BLaER1 treated with 17β-estradiol and CSF1 and Interleukin-3, amounts not matched to agents 10 nM and 100 nM (cell line): ENCODE measurements at regions not wholly inside any gene's neighbourhood (a gene's known extent, or its start where the extent isn't known, plus 50 kb on each side); places are given as distances from the start of the nearest gene placed in this dataset.

ENCODE experiments used
- H3K27ac ChIP-seq, 11 experiments: shearing (Covaris generic); formaldehyde crosslinking; 2 replicates each; pipeline ENCODE4 v1.8.1; 2022
- H3K27me3 ChIP-seq, 11 experiments: shearing (Covaris generic); formaldehyde crosslinking; 2 replicates each; pipeline ENCODE4 v1.8.1; 2022
- H3K36me3 ChIP-seq, 11 experiments: shearing (Covaris generic); formaldehyde crosslinking; 2 replicates each; pipeline ENCODE4 v1.8.1; 2022
- H3K4me1 ChIP-seq, 10 experiments: shearing (Covaris generic); formaldehyde crosslinking; 2 replicates each; pipeline ENCODE4 v1.8.1; 2022
- H3K4me2 ChIP-seq, 11 experiments: shearing (Covaris generic); formaldehyde crosslinking; 2 replicates each; pipeline ENCODE4 v1.8.1; 2022
- H3K4me3 ChIP-seq, 10 experiments: shearing (Covaris generic); formaldehyde crosslinking; 2 replicates each; pipeline ENCODE4 v1.8.1; 2022
- H3K9ac ChIP-seq, 11 experiments: shearing (Covaris generic); formaldehyde crosslinking; 2 replicates each; pipeline ENCODE4 v1.8.1; 2022
- H3K9me3 ChIP-seq, 11 experiments: shearing (Covaris generic); formaldehyde crosslinking; replicated peaks in 1 of 11; 2 replicates each; pipeline ENCODE4 v1.8.1; 2022
- H4K20me1 ChIP-seq, 11 experiments: shearing (Covaris generic); formaldehyde crosslinking; 2 replicates each; pipeline ENCODE4 v1.8.1; 2022
- Cebpa-rat ChIP-seq, 11 experiments: shearing (Covaris generic); IDR thresholded peaks; 2 replicates each; pipeline ENCODE4 v1.8.1; 2022

DNA sequence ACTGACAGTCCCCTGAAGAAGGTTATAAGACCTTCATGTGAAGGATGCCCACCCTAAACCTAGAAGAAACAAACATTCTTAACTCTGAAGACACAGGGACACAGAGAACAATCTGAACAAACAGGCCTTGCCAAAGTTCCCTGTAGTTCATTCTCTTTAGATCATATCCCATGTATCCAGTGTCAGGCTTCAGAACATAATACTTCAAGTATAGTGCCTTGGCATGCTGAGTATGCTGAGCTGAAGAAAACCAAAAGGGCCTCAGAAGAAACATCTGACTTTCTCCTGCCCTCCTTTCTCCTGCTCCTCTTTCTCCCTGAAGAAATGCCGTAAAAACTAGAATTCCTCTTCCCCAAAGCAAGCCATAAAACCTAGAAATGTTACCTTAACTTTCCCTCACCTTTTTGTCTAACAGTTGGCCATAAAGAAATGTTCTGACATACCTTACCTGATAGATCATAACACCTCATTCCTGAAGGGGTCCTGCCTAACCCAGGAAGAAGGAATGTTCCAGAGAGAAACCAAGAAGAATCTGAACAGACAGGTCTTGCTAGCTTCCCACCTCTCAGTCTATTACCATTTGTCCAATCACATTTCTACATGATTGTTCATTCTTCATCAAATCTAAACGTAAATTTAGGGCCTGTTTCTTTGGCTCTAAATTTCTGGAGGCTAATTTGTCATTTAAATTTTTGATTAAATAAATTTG, 160.1 kb upstream of the ZC3H15 start:
- TF ChIP-seq Cebpa-rat (IDR thresholded peaks at IDR 0.05), result no peak

DNA sequence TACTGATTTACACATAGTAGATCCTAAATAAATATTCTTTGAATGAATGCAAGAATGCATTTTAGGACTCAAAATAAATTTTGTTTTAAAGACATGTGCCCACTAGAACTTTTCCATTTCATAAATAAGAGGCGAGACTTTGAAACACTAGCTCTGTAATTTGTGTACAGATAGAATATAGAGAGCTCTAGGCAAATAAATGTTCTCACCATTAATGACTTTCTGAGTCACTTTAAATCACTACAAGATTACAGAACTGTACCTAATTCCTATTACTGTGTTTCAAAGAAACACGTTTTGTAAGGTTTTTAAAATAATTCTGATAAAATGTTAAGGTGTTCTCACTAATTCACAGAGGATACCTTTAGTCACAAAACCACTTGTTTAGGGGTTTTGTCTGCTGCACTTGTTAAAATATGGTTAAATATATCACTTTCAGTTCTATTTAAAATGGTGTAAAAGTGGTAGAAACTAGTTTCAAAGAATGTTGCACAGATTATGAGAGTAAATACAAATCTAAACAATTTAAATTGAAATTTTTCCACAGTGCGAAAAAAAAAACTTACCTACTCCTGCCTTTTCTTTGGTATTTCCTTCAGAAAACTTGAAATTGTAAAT, 158.7 kb upstream of the ZC3H15 start:
- H3K36me3 ChIP-seq, result no peaks in the 10 kb centered on the region
- no peak overlapping the region for H3K9ac ChIP-seq
- peaks cover 0 to 12% (median 0%) of the 10 kb centered on the region in 11 experiments; a peak in 4 of 22 replicates for H3K9me3 ChIP-seq
- no peaks in the 10 kb centered on the region for H3K4me1 ChIP-seq
- no peak overlapping the region for H3K4me3 ChIP-seq
- no peaks in the 10 kb centered on the region for H3K27me3 ChIP-seq
- TF ChIP-seq Cebpa-rat (IDR thresholded peaks at IDR 0.05), result no peak
- H4K20me1 ChIP-seq, result no peaks in the 10 kb centered on the region
- H3K27ac ChIP-seq, result no peak overlapping the region
- H3K4me2 ChIP-seq, result no peak overlapping the region

More for the DNA sequence above, 160.1 kb upstream of the ZC3H15 start:
- Histone ChIP-seq H3K27ac (no peak overlapping the region), H3K9me3 (peaks cover 0 to 12% (median 0%) of the 10 kb centered on the region in 11 experiments; a peak in 4 of 22 replicates), H3K36me3 (no peaks in the 10 kb centered on the region), H4K20me1 (no peaks in the 10 kb centered on the region), H3K4me3 (no peak overlapping the region), H3K27me3 (no peaks in the 10 kb centered on the region), H3K9ac (no peak overlapping the region), H3K4me2 (no peak overlapping the region), H3K4me1 (no peaks in the 10 kb centered on the region)

DNA sequence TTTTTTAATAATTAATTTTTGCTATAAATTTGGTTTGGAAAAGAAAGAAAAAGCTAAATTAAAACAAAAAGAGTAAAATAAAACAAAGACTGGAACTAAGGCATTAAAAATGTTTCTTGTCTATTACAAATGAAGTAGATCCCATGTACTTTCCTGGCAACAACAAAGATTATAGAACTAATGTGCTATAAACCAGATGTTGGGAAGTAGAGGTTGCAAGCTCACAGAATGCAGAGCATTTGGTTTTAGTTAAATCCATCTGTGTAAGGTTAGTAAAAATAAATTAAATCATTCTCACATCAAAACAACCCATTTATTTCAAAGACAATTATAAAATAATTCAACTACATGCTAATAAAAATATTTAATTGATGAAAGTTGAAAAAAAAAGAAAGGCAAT, 157.2 kb upstream of the ZC3H15 start:
- H3K27ac ChIP-seq, result no peak overlapping the region
- no peaks in the 10 kb centered on the region for H3K36me3 ChIP-seq
- no peak overlapping the region for H3K4me2 ChIP-seq
- no peaks in the 10 kb centered on the region for H3K4me1 ChIP-seq
- H3K4me3 ChIP-seq, result no peak overlapping the region
- TF ChIP-seq Cebpa-rat (IDR thresholded peaks at IDR 0.05), result no peak
- H3K9ac ChIP-seq, result no peak overlapping the region
- no peaks in the 10 kb centered on the region for H3K27me3 ChIP-seq
- peaks cover 0 to 7% (median 0%) of the 10 kb centered on the region in 11 experiments; a peak in 2 of 22 replicates for H3K9me3 ChIP-seq
- H4K20me1 ChIP-seq, result no peaks in the 10 kb centered on the region

DNA sequence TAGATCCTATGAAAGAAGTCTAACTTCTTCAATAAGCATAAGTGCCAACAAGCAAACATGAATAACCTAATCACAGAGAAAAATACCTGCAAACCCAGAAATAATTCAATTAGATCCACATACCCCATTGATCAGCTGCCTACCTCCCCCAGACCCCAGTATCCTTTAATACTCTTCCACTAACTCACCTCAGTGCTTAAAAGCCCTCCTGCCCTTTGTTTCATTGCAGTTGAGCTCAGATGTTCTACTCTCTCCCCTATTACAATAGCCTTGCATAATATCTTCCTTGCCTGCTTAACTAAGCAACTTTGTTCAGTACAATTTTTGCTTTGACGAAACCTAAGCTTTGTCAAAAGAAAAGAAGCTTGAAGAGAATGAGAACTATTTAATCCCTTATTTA, 156.0 kb upstream of the ZC3H15 start:
- Histone ChIP-seq H3K36me3 (no peaks in the 10 kb centered on the region), H3K27ac (no peak overlapping the region), H4K20me1 (no peaks in the 10 kb centered on the region), H3K4me1 (no peaks in the 10 kb centered on the region), H3K4me2 (no peak overlapping the region), H3K4me3 (no peak overlapping the region), H3K9ac (no peak overlapping the region), H3K27me3 (no peaks in the 10 kb centered on the region), H3K9me3 (peaks cover 0 to 13% (median 5%) of the 10 kb centered on the region in 11 experiments; a peak in 4 of 22 replicates)
- no peak for TF ChIP-seq Cebpa-rat (IDR thresholded peaks at IDR 0.05)

DNA sequence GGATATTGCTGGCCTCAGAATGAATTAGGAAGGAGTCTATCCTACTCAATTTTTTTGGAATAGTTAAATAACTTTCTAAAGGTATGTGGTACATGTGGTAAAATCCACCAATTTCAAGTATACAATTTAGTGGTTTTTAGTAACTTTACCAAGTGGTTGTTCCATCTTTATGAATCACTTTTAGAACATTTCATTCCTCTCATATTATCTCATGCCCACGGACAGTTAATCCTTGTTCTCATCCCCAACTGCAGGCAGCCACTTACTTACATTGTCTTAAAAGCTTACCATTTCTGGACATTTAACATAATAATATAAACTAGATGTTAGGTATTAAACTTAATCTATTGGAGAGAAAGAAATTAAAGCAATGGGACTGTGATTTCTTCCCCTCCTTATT, 146.3 kb upstream of the ZC3H15 start:
- Histone ChIP-seq H3K27ac (no peak overlapping the region), H4K20me1 (no peaks in the 10 kb centered on the region), H3K9me3 (peaks cover 0 to 19% (median 11%) of the 10 kb centered on the region in 11 experiments; a peak in 16 of 22 replicates), H3K4me1 (no peaks in the 10 kb centered on the region), H3K9ac (no peak overlapping the region), H3K4me2 (no peak overlapping the region), H3K36me3 (no peaks in the 10 kb centered on the region), H3K27me3 (no peaks in the 10 kb centered on the region; a peak in 1 of 22 replicates), H3K4me3 (no peak overlapping the region)
- no peak for TF ChIP-seq Cebpa-rat (IDR thresholded peaks at IDR 0.05)

DNA sequence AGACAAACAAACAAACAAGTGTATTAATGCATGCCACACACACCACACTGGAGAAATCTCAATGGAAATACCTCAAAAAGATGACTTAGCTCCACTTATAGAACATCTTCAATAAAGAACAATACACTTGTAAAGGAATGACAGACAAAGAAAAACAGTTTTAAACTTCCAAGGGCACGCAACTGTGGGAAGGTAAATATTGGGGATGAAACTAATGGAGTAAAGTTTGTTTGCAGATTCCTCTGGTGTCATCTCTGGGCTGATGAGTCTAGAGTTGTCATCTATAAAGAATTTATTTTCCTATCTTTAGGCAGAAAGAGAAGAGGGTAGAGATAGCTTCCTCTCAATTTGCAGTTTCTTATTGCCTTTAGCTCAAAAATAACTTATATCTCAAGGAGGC, 144.0 kb upstream of the ZC3H15 start:
- no peak overlapping the region for H3K27ac ChIP-seq
- no peak overlapping the region for H3K4me3 ChIP-seq
- no peak overlapping the region for H3K9ac ChIP-seq
- H3K27me3 ChIP-seq, result no peaks in the 10 kb centered on the region; a peak in 1 of 22 replicates
- H3K4me1 ChIP-seq, result peaks cover 0 to 13% (median 0%) of the 10 kb centered on the region in 10 experiments; a peak in 6 of 20 replicates
- H3K9me3 ChIP-seq, result peaks cover 0 to 17% (median 10%) of the 10 kb centered on the region in 11 experiments; a peak in 15 of 22 replicates
- H3K36me3 ChIP-seq, result no peaks in the 10 kb centered on the region
- no peaks in the 10 kb centered on the region for H4K20me1 ChIP-seq
- no peak overlapping the region for H3K4me2 ChIP-seq
- TF ChIP-seq Cebpa-rat (IDR thresholded peaks at IDR 0.05), result no peak

DNA sequence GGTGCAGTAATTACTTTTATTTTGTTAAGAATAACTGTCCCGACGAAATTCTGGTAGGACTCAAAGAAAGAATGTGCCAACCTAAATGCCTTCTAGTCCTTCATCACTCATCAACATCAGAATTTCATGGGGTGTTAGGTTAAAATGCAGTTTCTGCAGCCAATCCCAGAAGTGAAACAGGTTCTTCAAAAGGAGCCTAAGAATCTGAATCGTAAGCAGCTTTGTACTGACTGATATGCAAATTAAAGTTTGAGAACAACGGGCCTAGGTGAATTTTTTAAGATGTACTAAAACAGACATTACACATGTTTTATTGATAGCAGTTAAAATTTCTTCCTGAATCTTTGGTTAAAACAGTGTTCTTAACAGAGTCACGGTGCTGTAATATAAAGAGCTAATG, 140.3 kb upstream of the ZC3H15 start:
- H3K9ac ChIP-seq, result no peak overlapping the region
- peaks cover 0 to 20% (median 0%) of the 10 kb centered on the region in 10 experiments; a peak in 6 of 20 replicates for H3K4me1 ChIP-seq
- H4K20me1 ChIP-seq, result no peaks in the 10 kb centered on the region
- no peaks in the 10 kb centered on the region for H3K36me3 ChIP-seq
- H3K27ac ChIP-seq, result no peak overlapping the region
- H3K9me3 ChIP-seq, result no peaks in the 10 kb centered on the region
- peak overlapping the region in 2 of 11 experiments; percentile 3 to 14; a peak in 3 of 22 replicates for H3K4me2 ChIP-seq
- H3K4me3 ChIP-seq, result no peak overlapping the region
- H3K27me3 ChIP-seq, result no peaks in the 10 kb centered on the region; a peak in 1 of 22 replicates
- no peak for TF ChIP-seq Cebpa-rat (IDR thresholded peaks at IDR 0.05)

DNA sequence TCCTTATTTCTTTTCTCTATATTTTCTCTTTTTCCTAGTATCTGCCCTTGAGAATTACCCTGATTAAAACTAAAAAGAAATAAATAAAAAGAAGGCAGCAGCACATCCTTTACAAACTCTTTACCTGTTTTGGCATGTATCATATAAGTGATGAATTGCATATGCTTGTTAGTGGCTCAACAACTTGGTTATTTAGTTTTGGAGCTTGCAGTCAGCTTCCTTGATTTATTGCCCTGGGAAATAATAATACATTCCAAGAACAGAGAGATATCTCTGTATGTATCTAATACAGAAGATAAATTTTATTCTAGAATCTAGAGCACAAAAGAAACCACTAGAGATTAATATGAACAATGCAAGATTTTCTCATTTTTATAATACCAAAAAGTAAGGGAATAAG, 139.8 kb upstream of the ZC3H15 start:
- Histone ChIP-seq H3K9me3 (0 out of 22 replicates have a peak, but pooled peaks cover 0 to under 1% (median 0%) of the 10 kb centered on the region in 11 experiments), H3K36me3 (no peaks in the 10 kb centered on the region), H3K4me2 (peak overlapping the region in 1 of 11 experiments; percentile 3; a peak in 2 of 22 replicates), H3K27ac (no peak overlapping the region), H4K20me1 (no peaks in the 10 kb centered on the region), H3K4me1 (peaks cover 0 to 20% (median 0%) of the 10 kb centered on the region in 10 experiments; a peak in 6 of 20 replicates), H3K9ac (no peak overlapping the region), H3K4me3 (no peak overlapping the region), H3K27me3 (no peaks in the 10 kb centered on the region; a peak in 1 of 22 replicates)
- no peak for TF ChIP-seq Cebpa-rat (IDR thresholded peaks at IDR 0.05)

DNA sequence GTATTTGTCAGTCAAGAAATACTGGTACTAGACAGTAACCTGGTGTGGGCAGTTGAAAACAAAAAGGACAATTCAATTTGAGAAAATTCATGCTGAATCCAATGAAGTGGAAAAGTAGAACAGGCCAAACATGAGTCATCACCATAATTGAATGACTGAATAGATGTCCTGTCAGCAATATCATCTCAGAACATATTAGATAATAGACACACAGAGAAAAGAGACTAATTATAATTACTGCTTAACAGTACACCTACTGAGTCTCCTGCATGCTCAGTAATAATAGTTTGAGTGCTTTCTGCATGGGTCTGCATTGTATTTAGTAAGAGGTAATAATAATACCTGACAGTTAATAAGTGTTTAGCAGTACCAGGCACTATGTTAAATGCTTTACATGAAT, 138.6 kb upstream of the ZC3H15 start:
- 0 out of 22 replicates have a peak overlapping the region, but pooled peaks of 1 of the 11 experiments have one; percentile 17 for H3K4me2 ChIP-seq
- H3K27ac ChIP-seq, result no peak overlapping the region
- peaks cover 0 to 20% (median 0%) of the 10 kb centered on the region in 10 experiments; a peak in 6 of 20 replicates for H3K4me1 ChIP-seq
- no peak for TF ChIP-seq Cebpa-rat (IDR thresholded peaks at IDR 0.05)
- H3K9ac ChIP-seq, result no peak overlapping the region
- peaks cover 4 to 13% (median 9%) of the 10 kb centered on the region in 11 experiments; a peak in 21 of 22 replicates for H3K9me3 ChIP-seq
- no peak overlapping the region for H3K4me3 ChIP-seq
- no peaks in the 10 kb centered on the region for H3K27me3 ChIP-seq
- no peaks in the 10 kb centered on the region for H4K20me1 ChIP-seq
- no peaks in the 10 kb centered on the region for H3K36me3 ChIP-seq
